GM10248 (cell line): ENCODE measurements at regions not wholly inside any gene's neighbourhood (a gene's known extent, or its start where the extent isn't known, plus 50 kb on each side); places are given as distances from the start of the nearest gene placed in this dataset.

Experiments
- CTCF ChIA-PET: fragments of 300-600 bp; sonication (Branson Sonifier 250); formaldehyde crosslinking; extraction: SDS; loops from one replicate; lab custom pipeline; 2021; ENCODE audit warnings: antibody characterized with exemption; lab: Yijun Ruan, JAX
- POLR2A ChIA-PET: fragments of 350-650 bp; sonication (Branson Sonifier 250); formaldehyde crosslinking; extraction: SDS; loops from one replicate; lab custom pipeline; 2020; ENCODE audit warnings: antibody characterized with exemption; lab: Yijun Ruan, JAX
- DNase-seq: peaks from one replicate; pipeline ENCODE4 v3.0.0; 2012; ENCODE audit errors: extremely low spot score
- TF ChIP-seq, protein P1 (sequence below): IDR thresholded peaks from 2 replicates; pipeline ENCODE4 v1.5.1; 2012; ENCODE audit warnings: mild to moderate bottlenecking, low read depth; ENCODE audit errors: extremely low read depth, missing control alignments, control extremely low read depth

DNA sequence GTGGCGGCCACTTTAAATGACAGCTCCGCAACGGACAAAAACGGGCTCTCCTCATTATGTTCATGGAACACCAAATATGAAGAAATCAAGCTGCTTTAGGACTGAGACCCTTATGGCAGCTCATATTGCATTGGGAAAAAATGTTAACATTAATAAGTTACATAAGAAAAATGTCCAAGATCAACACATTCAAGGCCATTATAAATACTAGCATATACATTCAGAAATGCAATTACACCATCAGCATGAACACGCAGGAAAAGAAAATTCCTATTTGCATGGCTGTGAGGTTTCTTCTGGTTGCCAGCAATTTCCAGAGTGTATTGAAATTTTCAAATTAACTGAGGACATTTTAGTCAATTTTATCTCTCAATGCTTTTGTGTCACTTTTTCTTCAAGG lies 374.1 kb upstream of the NRP1 start:
- ChIA-PET POLR2A (no interaction called here), CTCF (interaction anchor here (1.6 kb wide), 1 partner anchor 10 kb away, joined by 3 read pairs; no protein-coding TSS in a partner anchor)
- TF ChIP-seq, protein P1, sequence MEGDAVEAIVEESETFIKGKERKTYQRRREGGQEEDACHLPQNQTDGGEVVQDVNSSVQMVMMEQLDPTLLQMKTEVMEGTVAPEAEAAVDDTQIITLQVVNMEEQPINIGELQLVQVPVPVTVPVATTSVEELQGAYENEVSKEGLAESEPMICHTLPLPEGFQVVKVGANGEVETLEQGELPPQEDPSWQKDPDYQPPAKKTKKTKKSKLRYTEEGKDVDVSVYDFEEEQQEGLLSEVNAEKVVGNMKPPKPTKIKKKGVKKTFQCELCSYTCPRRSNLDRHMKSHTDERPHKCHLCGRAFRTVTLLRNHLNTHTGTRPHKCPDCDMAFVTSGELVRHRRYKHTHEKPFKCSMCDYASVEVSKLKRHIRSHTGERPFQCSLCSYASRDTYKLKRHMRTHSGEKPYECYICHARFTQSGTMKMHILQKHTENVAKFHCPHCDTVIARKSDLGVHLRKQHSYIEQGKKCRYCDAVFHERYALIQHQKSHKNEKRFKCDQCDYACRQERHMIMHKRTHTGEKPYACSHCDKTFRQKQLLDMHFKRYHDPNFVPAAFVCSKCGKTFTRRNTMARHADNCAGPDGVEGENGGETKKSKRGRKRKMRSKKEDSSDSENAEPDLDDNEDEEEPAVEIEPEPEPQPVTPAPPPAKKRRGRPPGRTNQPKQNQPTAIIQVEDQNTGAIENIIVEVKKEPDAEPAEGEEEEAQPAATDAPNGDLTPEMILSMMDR = no peak
- no peak for DNase-seq

DNA sequence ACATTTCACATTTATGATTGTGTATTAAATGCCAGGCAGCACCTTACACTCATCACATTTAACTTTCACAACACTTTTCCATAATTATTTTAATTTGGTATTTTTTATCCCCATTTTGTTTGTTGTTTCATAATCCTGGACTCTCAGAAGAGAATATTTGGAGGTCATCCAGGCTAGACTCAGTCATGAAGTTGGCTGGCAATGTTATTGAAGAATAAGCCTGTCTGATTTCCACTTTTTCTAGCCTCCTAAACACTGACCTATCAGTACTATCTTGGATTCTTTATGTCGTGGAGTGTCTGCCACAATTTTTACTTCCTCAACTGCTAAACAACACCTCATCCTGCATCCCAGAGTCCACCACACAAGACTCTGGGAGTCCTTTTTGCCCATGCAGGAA lies 372.3 kb upstream of the NRP1 start:
- POLR2A ChIA-PET = no interaction called here
- CTCF ChIA-PET = no interaction called here
- DNase-seq = no peak
- TF ChIP-seq, protein P1 = no peak

DNA sequence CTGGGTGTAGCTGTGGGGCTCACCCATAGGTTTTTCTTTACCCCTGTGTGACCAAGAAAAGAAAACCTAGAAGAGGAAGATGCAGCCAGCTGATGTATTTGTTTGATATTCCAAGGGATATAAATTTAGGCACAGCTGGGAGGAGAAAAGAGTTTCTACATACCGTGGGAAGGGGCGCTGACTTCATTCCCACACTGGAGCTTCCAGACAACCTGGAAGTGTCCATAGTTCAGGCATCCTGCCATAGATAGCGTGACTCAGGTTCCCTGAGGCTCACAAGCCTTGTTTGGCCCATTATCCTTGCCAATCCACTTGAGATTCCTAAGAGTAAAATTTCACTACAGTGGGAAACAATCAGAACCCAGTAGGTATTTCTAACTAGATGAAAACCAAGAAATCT lies 371.7 kb upstream of the NRP1 start:
- POLR2A ChIA-PET = interaction anchor here (0.6 kb wide), 1 partner anchor 34 kb away, joined by 4 read pairs; no protein-coding TSS in a partner anchor
- CTCF ChIA-PET = no interaction called here
- DNase-seq = no peak
- TF ChIP-seq, protein P1 = no peak

DNA sequence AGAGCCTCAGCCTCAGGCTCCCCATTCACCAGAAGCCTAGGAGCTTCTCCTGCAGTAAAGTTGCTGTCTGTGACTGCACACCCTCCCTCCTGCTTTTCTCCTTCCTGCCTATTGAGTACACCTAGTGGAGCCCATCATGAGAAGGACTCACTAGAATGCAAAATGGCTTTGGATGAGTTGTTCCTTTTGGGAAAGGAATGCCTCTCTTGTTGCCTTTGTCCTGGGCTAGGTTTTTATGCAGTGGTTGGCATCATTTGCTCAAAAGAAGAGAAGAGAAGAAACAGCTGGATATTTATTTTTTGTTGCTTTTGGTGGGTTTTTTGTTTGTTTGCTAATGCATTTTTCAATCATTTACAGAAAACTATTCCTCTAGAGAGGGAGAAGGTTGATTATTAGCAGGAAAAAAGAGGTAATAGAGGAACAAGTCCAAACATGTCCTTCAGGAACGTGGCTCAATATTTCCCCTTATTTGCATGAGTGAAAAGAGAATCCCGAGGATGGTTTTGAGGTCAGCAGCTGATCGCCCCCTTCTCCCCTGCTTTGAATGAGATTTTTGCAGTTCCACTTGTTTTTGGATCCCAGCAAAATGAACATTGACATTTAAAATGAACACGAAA lies 369.9 kb upstream of the NRP1 start:
- TF ChIP-seq, protein P1 = no peak
- ChIA-PET CTCF (no interaction called here), POLR2A (no interaction called here)
- DNase-seq = no peak

DNA sequence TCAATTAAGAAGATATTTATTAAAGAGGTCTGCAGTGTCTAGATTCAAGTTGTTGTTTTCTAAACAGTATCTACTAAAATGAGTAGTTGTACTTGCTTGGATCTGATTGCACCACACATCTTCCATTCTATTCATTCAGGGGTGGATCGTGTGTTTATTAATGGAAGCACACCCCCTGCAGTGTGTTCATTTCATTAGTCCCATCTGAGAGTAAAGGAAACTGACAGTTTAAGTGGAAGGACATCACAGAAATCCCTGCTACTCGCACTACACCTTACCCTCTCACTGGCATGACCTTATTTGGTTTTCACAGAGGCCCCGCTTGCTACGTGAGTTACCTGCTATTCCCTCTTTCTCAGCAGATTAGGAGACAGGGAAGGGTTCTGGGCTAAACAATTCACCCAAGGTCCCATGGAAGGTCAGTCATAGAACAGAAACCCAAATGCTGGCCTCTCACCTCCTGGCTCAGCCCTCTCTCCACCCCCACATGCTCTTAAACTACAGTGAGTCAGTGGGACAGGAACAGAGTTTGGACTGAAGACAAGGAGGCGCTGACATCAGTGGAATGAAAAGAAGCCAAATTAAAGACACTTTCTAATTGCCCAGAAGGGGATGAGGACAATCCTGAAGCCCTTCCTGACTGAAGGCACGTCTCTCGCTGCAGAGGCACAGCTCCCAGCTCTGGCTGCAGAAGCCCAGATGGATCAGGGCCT lies 369.2 kb upstream of the NRP1 start:
- POLR2A ChIA-PET = no interaction called here
- TF ChIP-seq, protein P1 = no peak
- no peak for DNase-seq
- CTCF ChIA-PET = no interaction called here

DNA sequence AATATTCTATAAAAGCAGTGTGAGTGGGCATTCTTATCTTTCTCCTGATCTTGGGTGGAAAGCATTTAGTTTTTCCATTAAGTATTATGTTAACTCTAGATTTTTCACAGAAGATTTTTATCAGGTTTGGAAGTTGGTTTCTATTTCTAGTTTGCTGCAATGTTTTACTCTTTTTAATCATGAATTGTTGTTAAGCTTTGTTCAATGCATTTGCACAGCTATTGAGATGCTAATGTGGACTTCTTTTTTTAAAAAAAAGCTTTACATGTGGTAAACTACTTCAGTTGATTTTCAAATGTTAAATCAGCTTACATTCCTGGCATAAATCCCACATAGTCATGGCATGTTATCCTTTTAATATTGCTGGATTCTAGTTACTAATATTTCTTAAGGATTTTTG lies 363.6 kb upstream of the NRP1 start:
- POLR2A ChIA-PET = no interaction called here

More for the DNA sequence above, 363.6 kb upstream of the NRP1 start:
- CTCF ChIA-PET = no interaction called here
- TF ChIP-seq, protein P1 = no peak
- DNase-seq = no peak
